GM12874 (cell line): ENCODE measurements at regions not wholly inside any gene's neighbourhood (a gene's known extent, or its start where the extent isn't known, plus 50 kb on each side); places are given as distances from the start of the nearest gene placed in this dataset.

Experiments
- CTCF ChIP-seq: IDR thresholded peaks from 2 replicates; pipeline ENCODE4 v1.5.1; 2011; ENCODE audit warnings: low read depth, mild to moderate bottlenecking, control low read depth, low read length, moderate library complexity; ENCODE audit not compliant: insufficient read depth

GRCh38 chr9:95777136-95777535 is 98.4 kb upstream of the ERCC6L2 start:
- TF ChIP-seq CTCF, result no peak

- TF ChIP-seq CTCF, result no peak
Measured at GRCh38 chr9:95776176-95776575, 99.3 kb upstream of the ERCC6L2 start.

GRCh38 chr9:95775191-95775590 is 100.3 kb upstream of the ERCC6L2 start:
- no peak for TF ChIP-seq CTCF

- no peak for TF ChIP-seq CTCF
Measured at GRCh38 chr9:95773053-95773418, 102.5 kb upstream of the ERCC6L2 start.

- TF ChIP-seq CTCF, result no peak
Measured at GRCh38 chr9:95772320-95773052, 103.0 kb upstream of the ERCC6L2 start.

- TF ChIP-seq CTCF, result no peak
Measured at GRCh38 chr9:95771556-95772246, 103.8 kb upstream of the ERCC6L2 start.

- no peak for TF ChIP-seq CTCF
Measured at GRCh38 chr9:95770653-95771131, 104.8 kb upstream of the ERCC6L2 start.
